HG03439 (cell line): ENCODE measurements at regions not wholly inside any gene's neighbourhood (a gene's known extent, or its start where the extent isn't known, plus 50 kb on each side); places are given as distances from the start of the nearest gene placed in this dataset.

Source experiments
- ATAC-seq: cut with Tn5 transposase; IDR thresholded peaks from one replicate; pipeline ENCODE4 v1.9.1; 2021; ENCODE audit warnings: mild to moderate bottlenecking, moderate library complexity; ENCODE audit not compliant: unreplicated experiment

DNA sequence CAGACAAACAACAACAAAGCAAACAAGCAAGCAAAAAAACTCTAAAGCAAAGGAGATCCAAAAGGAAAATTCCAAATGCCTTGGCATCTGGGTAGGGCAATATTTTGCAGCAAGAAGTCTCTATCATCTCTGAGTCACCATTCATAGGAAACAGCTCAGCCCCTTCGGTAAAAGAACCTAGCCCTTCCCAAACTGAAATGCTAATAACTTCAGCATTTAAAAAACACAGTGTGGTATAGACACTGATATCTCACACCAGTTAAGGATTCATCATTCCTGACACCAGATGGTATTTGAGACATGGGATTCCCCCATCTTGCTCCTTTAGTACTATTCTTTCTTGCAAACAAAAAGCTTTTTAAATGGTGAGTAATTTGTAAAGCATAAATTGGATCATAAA, 491.8 kb downstream of the TXNL1 start:
- no peak for ATAC-seq

GRCh38 chr18:56142001-56142400, 496.4 kb downstream of the TXNL1 start:
- no peak for ATAC-seq

DNA sequence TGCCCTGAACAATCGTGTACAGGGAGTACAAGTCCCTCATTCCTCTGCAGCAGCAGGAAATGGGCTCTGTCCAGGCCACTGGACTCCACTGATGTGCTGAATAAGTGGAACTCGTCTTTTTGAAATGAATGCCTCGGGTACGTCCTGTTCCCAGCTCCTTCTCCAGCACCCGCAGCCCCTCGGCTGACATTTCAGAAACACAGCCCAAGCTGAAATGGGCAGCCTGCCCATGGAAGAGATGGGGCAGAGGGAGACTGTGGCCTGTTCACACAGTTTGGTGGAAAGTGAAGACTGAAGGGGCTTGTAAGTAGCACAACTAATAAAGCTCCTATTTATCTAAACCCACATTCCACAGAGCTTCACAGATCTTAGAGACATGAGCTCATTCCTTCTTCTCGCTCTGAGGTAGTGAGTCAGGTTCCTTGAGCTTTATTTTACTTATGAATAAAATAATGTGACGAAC, 498.6 kb downstream of the TXNL1 start:
- no peak for ATAC-seq

GRCh38 chr18:56139372-56139771, 499.0 kb downstream of the TXNL1 start:
- no peak for ATAC-seq

GRCh38 chr18:56136105-56136504, 502.3 kb downstream of the TXNL1 start:
- no peak for ATAC-seq

- no peak for ATAC-seq
These were observed 507.9 kb downstream of the TXNL1 start for GRCh38 chr18:56130481-56130880.

DNA sequence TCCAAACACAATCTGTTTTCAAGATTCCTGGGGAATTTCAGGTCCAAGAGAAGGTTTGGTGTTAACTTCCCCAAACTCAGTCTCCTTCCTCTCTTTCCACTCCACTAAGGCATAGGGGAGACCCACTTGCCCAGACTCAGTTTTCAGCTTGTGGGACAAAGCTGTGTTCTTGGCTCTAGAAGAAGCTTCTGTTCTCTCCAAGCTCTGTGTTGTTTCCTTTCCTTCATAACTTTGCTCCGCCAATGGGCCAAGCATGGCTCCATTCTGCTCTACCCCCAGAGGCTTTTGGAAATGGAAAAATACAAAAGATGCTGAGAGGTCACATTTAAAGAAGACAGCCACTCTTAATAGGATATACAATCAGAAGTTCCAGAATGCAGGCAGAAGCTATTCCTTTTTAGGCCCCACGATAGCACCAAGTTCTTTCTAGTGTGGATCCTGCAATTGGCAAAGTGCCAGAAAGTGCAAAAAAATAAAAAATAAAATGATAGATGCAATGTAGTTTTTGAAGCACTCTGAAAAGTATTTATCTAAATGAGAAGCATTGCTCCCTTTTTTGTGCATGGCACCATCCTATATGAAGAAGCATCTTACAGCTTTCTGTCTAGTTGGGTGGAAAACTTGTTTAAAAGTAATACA, 510.1 kb downstream of the TXNL1 start:
- ATAC-seq, result no peak

DNA sequence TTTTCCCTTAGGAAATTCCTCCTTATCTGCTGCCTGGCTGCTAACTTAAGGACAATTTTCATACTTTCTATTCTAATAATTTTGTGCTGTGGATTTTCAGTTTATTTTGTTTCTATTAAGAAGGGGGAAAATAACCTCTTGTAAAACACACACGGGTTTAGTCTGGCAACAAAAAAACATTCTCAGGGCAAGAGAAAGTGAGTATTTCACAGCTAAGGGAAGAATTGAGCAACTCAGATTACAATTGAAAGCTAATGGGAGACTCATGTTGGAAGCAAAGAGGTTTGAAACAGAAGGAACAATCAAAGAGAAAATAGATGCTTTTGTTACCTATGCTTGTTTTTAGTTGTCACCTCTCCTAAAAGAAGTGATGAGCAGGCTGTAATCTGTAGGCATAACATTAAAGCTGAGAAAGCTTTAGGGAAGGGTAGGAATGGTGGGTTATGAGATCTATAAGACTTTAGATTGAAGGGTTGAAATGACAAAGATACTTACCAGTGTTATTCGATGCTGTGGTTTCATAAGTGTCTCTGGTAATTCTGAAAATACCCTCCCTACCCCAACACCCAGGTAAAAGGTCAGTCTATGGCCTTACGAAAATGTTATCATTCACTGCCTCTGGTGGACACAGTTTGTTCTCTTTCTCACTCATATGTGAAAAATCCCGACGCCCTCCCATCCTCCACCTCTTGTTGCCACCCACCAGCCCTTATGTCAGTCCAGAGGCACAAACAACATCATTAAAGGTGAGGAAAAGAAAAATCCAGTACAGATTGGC, 510.9 kb downstream of the TXNL1 start:
- no peak for ATAC-seq

GRCh38 chr18:56124186-56124585, 514.2 kb downstream of the TXNL1 start:
- no peak for ATAC-seq

GRCh38 chr18:56121669-56122068, 516.7 kb downstream of the TXNL1 start:
- no peak for ATAC-seq

DNA sequence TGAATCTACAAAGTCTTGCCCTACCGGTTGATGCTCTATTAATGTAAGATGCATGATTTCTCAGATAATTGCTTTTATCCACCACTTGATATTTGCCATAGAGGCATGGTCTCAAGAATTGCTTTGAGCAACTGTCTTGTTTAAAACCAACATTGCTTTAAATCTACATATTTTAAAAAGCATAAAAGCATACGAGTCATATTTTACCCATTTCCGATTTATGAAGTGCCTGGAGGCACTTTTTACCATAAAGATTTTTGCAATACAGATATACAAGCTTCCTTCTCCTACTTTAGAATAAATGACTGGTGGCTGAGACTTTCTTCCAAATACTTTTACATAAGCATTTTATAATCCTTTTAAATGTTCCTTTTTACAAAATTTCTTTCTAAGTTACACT, 517.6 kb downstream of the TXNL1 start:
- no peak for ATAC-seq

- no peak for ATAC-seq
These were observed 518.7 kb downstream of the TXNL1 start for GRCh38 chr18:56119681-56120080.

GRCh38 chr18:56118422-56118821, 520.0 kb downstream of the TXNL1 start:
- no peak for ATAC-seq

DNA sequence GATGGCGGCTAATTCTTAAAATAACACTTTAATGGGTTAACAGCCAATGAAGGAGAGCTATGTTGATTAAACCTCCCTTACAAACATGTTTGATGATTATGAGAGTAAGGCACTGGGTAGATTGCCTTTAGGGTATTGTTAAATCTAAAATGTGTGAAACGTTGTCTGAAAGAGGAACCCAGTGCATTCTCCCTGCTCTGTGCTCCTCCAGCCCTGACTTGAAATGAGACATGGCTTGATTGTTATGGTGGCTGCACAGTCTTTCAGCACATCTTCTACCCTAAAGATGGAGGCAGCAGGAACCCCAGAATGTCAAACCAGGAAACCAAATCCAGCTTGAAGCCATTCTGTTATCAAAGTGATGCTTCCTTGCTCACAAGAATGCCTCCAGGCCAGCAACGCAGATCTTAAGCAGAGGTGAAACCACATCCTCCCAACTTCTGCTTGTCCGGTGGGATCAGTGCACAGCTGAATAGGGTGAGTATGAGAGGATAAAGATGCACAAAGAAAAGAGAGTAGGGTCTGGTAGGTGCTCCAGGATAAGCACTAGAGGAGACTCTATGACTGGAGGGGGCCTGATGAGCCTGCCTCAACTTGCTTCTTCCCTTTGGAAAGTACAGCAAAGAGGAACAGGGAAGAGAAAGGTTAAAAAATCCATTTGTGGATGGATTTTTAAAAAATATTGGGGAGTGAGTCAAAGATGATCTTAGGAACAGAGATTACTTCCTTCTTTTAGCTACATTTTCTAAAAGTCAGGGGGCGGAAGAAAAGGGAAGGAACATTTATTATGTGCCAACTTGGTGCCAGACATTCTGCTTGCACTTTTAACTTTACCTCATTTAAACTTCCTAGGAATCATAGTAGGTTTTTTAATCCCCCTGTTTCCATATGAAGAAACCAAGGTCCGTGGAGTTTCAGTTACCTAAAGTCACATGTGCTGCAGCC, 523.0 kb downstream of the TXNL1 start:
- no peak for ATAC-seq

DNA sequence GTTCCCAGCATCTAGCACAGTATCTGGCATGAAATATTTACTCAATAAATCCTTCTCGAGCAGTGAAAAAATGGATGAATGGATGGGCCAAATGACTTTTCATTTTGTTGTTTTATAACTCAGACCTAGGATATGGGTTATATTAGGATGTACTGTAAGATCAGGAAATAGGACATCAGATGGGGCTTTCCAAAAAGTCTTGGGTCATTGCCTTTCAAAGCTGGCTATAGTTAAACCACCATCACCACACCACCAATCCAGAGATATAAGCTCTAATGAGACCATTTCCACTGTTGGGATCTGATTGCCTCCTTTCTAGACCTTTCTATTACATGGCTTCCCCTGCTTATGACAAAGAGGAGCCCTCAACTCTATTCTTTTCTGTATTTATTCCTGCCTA, 525.0 kb upstream of the TCF4 start:
- no peak for ATAC-seq

DNA sequence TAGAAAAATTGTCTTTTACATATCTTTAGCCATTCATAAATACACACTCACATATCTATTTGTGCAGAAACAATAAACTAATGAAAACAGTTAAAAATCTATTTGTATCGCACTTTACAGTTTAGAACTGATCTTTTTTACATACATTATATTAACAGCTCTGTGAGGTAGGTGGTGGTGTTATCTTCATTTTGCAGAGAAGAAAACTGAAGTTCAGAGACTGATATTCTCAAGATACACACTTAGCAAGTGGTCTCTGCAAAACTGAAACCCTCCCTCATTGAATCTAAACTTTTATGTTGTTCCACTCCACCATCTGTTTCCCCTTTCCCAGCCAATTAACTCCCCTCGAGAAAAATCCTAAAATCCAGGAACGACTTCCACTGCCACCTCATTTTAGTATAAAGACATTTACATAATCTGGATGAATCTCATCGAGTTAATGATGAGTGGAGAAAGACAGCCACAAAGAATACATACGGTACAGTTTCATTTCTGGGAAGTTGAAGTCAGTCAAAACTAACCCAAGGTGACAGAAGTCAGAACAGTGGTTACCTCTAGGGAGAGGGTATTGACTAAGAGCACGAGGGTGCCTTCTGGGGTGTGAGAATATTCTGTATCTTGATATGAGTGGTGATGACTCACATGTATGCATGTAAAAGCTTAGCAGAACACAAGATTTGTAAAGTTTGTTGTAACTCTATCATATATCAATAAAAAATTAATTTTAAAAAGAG, 524.2 kb upstream of the TCF4 start:
- peak; percentile 97 for ATAC-seq

- no peak for ATAC-seq
These were observed 521.8 kb upstream of the TCF4 start for GRCh38 chr18:56109757-56110156.

DNA sequence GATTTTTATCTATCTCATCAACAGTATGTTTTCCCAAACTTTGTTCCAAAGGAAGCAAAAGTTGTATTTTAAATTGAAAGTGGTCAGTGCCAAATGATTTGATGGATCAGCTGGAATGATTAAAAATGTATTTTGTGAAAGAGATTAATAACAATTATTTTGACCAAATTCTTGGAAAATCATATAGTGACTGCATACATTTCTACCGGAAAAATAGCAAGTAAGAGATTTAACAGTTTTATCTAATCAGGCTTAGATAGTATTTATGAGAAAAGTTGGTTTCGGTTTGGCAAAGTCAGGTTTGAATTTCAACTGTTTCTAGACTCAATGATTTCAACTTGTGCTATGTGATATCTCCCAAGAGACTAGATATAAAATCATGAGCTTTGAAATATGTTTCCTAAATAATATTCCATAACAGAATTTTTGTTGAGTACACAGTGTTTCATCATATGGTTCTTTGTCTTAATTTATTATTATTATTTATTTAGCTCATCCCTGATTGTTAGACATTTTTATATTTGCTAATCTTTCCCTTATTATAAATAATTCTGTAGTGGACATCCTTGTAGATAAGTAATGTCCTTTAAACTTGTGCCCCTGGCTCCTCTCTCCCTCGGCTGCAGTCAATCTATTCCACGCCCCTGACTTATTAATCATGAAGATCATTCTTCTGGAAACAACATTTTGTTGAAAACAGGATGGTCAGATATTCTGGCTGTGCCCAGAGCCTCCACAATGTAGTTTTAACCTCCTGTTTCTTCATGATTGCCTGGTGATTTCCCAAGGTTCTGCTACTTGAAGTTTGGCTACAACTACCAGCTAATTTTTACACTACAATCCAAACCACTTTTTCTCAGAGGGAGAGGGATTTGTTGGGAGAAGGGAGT, 520.7 kb upstream of the TCF4 start:
- ATAC-seq, result no peak

DNA sequence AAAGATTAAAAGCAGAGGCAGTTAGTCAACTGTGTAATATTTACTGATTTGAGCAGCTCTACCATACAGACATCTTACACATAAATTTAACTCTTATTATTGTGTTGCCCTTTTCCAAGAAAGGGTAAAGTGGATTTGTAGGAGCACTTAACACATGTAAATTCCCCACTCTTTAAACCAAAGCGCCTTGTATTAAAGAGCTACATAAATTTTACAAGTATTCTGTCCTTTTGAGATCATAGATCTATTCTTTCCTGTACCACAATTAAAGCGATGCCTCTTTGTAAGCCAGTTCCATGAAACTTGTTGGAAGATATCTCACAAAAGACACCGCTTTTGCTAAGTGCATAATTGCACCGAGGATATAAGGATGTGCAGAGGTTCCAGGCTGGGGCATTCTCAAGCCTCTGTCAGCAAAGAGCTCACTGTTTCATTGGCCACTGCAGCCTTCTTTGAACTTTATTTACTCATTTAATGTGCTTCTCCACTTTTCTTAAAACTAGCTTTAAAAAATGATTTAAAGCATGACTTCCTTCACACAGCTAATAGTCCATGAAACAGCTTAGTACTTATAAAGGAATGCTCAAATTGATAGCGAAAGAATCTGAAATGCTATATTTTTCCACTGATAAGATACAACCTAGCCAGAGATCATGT, 520.0 kb upstream of the TCF4 start:
- ATAC-seq, result no peak
